ENCODE measurements at regions not wholly inside any gene's neighbourhood (a gene's known extent, or its start where the extent isn't known, plus 50 kb on each side); places are given as distances from the start of the nearest gene placed in this dataset.

DNA sequence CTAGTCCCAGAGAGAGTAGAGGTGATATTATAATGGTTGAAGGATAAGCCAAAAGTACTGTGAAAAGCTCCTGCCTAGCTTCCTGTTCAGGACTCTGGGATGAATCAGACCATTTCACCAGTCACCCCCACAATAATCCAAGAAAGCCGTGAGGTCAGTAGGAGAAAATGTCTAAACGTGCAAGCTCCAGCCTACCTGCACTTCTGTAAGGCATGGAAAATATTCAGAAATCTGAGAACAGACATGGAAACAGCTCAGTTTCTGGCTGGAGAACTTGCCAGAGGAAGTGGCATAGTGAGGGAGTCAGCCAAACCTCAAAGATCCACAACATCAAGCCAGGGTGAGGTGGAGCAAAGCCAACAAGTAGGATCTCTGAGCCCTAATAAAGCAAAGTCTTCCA lies 58.2 kb downstream of the ELAPOR2 start:
- no peak overlapping the region for H3K9ac ChIP-seq (ENCODE audit: low read depth, low read length, poor library complexity, severe bottlenecking)
- no peaks in the 10 kb centered on the region for H3K4me1 ChIP-seq (ENCODE audit: insufficient read depth, low read length, poor library complexity, severe bottlenecking)
- H3K4me2 ChIP-seq (ENCODE audit: low read depth, low read length, poor library complexity, severe bottlenecking), result no peak overlapping the region

DNA sequence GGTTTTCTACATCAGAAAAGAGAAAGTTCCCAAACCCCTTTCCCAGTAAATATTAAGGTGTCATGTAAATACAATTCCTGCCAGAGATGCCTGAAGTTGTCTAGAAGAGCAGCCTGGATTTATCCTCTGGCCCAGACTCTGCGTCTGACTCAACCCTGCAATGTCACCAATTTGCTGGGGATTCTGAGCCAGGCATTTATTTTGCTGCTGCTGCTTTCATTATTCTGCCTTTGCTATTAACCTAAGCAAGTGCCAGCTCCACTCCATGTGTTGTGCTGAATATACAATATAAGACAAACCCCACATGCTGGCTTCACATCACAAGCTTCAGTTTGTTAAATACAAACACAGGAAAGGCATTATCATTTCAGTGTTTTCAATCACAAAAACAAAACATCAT lies 59.1 kb downstream of the ELAPOR2 start:
- Histone ChIP-seq H2AFZ (ENCODE audit: low read length) (no peak overlapping the region), H3K36me3 (ENCODE audit: insufficient read depth, low read length) (no peaks in the 10 kb centered on the region), H3K4me2 (ENCODE audit: low read depth, low read length, poor library complexity, severe bottlenecking) (no peak overlapping the region), H3K79me2 (ENCODE audit: insufficient read depth, low read length) (no peaks in the 10 kb centered on the region), H3K27me3 (ENCODE audit: insufficient read depth, low read length, poor library complexity, severe bottlenecking) (no peaks in the 10 kb centered on the region), H3K4me3 (ENCODE audit: low read length, poor library complexity, severe bottlenecking) (no peak overlapping the region), H3K4me1 (ENCODE audit: insufficient read depth, low read length, poor library complexity, severe bottlenecking) (no peaks in the 10 kb centered on the region), H4K20me1 (ENCODE audit: insufficient read depth, low read length, poor library complexity, severe bottlenecking) (no peaks in the 10 kb centered on the region), H3K9me2 (replicated peaks; ENCODE audit: low read depth, low read length) (no peaks in the 10 kb centered on the region), H3K9ac (ENCODE audit: low read depth, low read length, poor library complexity, severe bottlenecking) (no peak overlapping the region), H3K9me3 (ENCODE audit: insufficient read depth, low read depth, low read length) (no peaks in the 10 kb centered on the region), H3F3A (ENCODE audit: low read depth) (no peaks in the 10 kb centered on the region)
- TF ChIP-seq, protein P1, sequence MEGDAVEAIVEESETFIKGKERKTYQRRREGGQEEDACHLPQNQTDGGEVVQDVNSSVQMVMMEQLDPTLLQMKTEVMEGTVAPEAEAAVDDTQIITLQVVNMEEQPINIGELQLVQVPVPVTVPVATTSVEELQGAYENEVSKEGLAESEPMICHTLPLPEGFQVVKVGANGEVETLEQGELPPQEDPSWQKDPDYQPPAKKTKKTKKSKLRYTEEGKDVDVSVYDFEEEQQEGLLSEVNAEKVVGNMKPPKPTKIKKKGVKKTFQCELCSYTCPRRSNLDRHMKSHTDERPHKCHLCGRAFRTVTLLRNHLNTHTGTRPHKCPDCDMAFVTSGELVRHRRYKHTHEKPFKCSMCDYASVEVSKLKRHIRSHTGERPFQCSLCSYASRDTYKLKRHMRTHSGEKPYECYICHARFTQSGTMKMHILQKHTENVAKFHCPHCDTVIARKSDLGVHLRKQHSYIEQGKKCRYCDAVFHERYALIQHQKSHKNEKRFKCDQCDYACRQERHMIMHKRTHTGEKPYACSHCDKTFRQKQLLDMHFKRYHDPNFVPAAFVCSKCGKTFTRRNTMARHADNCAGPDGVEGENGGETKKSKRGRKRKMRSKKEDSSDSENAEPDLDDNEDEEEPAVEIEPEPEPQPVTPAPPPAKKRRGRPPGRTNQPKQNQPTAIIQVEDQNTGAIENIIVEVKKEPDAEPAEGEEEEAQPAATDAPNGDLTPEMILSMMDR (conservative IDR thresholded peaks at IDR 0.05; ENCODE audit: low read length), result no peak
- TF ChIP-seq EZH2phosphoT487 (IDR thresholded peaks at IDR 0.05; ENCODE audit: borderline replicate concordance), result no peak

More for the DNA sequence above, 58.2 kb downstream of the ELAPOR2 start:
- Histone ChIP-seq H3K27me3 (ENCODE audit: insufficient read depth, low read length, poor library complexity, severe bottlenecking) (no peaks in the 10 kb centered on the region), H3K36me3 (ENCODE audit: insufficient read depth, low read length) (no peaks in the 10 kb centered on the region), H4K20me1 (ENCODE audit: insufficient read depth, low read length, poor library complexity, severe bottlenecking) (no peaks in the 10 kb centered on the region), H3K4me3 (ENCODE audit: low read length, poor library complexity, severe bottlenecking) (no peak overlapping the region), H2AFZ (ENCODE audit: low read length) (no peak overlapping the region), H3F3A (ENCODE audit: low read depth) (no peaks in the 10 kb centered on the region), H3K79me2 (ENCODE audit: insufficient read depth, low read length) (no peaks in the 10 kb centered on the region), H3K9me3 (ENCODE audit: insufficient read depth, low read depth, low read length) (no peaks in the 10 kb centered on the region), H3K9me2 (replicated peaks; ENCODE audit: low read depth, low read length) (no peaks in the 10 kb centered on the region)
- TF ChIP-seq, protein P1 (conservative IDR thresholded peaks at IDR 0.05; ENCODE audit: low read length), result no peak
- TF ChIP-seq EZH2phosphoT487 (IDR thresholded peaks at IDR 0.05; ENCODE audit: borderline replicate concordance), result no peak

DNA sequence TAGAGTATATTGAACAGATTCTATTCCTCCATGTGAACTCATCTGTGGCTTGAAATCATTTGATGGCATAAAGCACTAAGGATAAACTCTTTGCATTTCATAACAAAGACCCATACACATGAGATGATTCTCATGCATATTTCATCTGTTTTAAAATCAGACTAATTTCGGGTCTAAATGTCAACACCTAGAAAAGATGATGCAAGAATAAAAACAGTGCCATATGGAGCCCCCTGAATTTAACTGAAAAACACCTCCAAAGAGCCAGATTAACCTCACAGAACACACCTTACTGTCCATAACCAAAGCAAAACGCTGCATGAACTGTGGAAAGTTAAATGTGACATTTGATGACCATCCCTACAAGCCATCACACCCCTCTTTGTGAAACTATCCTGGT lies 59.7 kb downstream of the ELAPOR2 start:
- Histone ChIP-seq H2AFZ (ENCODE audit: low read length) (no peak overlapping the region), H3K79me2 (ENCODE audit: insufficient read depth, low read length) (no peaks in the 10 kb centered on the region), H3K9ac (ENCODE audit: low read depth, low read length, poor library complexity, severe bottlenecking) (no peak overlapping the region), H3K9me3 (ENCODE audit: insufficient read depth, low read depth, low read length) (no peaks in the 10 kb centered on the region), H3K27me3 (ENCODE audit: insufficient read depth, low read length, poor library complexity, severe bottlenecking) (no peaks in the 10 kb centered on the region), H3K4me1 (ENCODE audit: insufficient read depth, low read length, poor library complexity, severe bottlenecking) (no peaks in the 10 kb centered on the region), H3K9me2 (replicated peaks; ENCODE audit: low read depth, low read length) (no peaks in the 10 kb centered on the region), H3F3A (ENCODE audit: low read depth) (no peaks in the 10 kb centered on the region), H3K4me2 (ENCODE audit: low read depth, low read length, poor library complexity, severe bottlenecking) (no peak overlapping the region), H3K4me3 (ENCODE audit: low read length, poor library complexity, severe bottlenecking) (no peak overlapping the region), H4K20me1 (ENCODE audit: insufficient read depth, low read length, poor library complexity, severe bottlenecking) (no peaks in the 10 kb centered on the region), H3K36me3 (ENCODE audit: insufficient read depth, low read length) (no peaks in the 10 kb centered on the region)
- TF ChIP-seq, protein P1 (conservative IDR thresholded peaks at IDR 0.05; ENCODE audit: low read length), result no peak
